ENCODE measurements at regions not wholly inside any gene's neighbourhood (a gene's known extent, or its start where the extent isn't known, plus 50 kb on each side); places are given as distances from the start of the nearest gene placed in this dataset.

- Histone ChIP-seq H3K4me1 (ENCODE audit: control insufficient read depth in 3 of 3, insufficient read depth in 2 of 3, low read depth in 1 of 3, low read length in 2 of 3) (no peaks in the 10 kb centered on the region), H3K36me3 (ENCODE audit: control insufficient read depth in 3 of 3, insufficient read depth in 2 of 3, low read depth in 1 of 3, low read length in 3 of 3) (no peaks in the 10 kb centered on the region), H3K27ac (ENCODE audit: low read depth in 1 of 3, low read length in 2 of 3) (no peak overlapping the region), H3K4me3 (ENCODE audit: low read depth in 1 of 3, low read length in 3 of 3) (no peak overlapping the region), H3K9me3 (ENCODE audit: control insufficient read depth in 2 of 2, insufficient read depth in 1 of 2, low read depth in 1 of 2, low read length in 1 of 2) (peaks cover 0 to 14% of the 10 kb centered on the region in 2 donors), H3K27me3 (ENCODE audit: control insufficient read depth in 3 of 3, insufficient read depth in 3 of 3, low read length in 3 of 3) (no peaks in the 10 kb centered on the region)
- FAIRE-seq (no peak), DNase-seq (no peak)
- 84 to 87% (median 85%) methylated on average over 4 of the region's 4 CpGs for WGBS, 3 donors
These were observed 215.8 kb upstream of the SMIM31 start for GRCh38 chr4:164538097-164538496.

GRCh38 chr4:164540987-164541386 is 212.9 kb upstream of the SMIM31 start:
- H3K9me3 ChIP-seq (ENCODE audit: control insufficient read depth in 2 of 2, insufficient read depth in 1 of 2, low read depth in 1 of 2, low read length in 1 of 2), result peaks cover 0 to 20% of the 10 kb centered on the region in 2 donors
- H3K4me3 ChIP-seq (ENCODE audit: low read depth in 1 of 3, low read length in 3 of 3), result no peak overlapping the region
- H3K27ac ChIP-seq (ENCODE audit: low read depth in 1 of 3, low read length in 2 of 3), result no peak overlapping the region
- FAIRE-seq (no peak), DNase-seq (no peak)
- no peaks in the 10 kb centered on the region for H3K36me3 ChIP-seq (ENCODE audit: control insufficient read depth in 3 of 3, insufficient read depth in 2 of 3, low read depth in 1 of 3, low read length in 3 of 3)
- WGBS, 3 donors, result 84 to 100% (median 93%) methylated on average over 2 of the region's 2 CpGs
- H3K27me3 ChIP-seq (ENCODE audit: control insufficient read depth in 3 of 3, insufficient read depth in 3 of 3, low read length in 3 of 3), result no peaks in the 10 kb centered on the region
- no peaks in the 10 kb centered on the region for H3K4me1 ChIP-seq (ENCODE audit: control insufficient read depth in 3 of 3, insufficient read depth in 2 of 3, low read depth in 1 of 3, low read length in 2 of 3)

GRCh38 chr4:164542431-164542830 is 211.5 kb upstream of the SMIM31 start:
- WGBS, 3 donors, result 55 to 59% (median 57%) methylated on average over 1 of the region's 1 CpG

GRCh38 chr4:164550989-164551712 is 202.8 kb upstream of the SMIM31 start:
- DNase-seq (no peak), FAIRE-seq (no peak)
- Histone ChIP-seq H3K9me3 (ENCODE audit: control insufficient read depth in 2 of 2, insufficient read depth in 1 of 2, low read depth in 1 of 2, low read length in 1 of 2) (peaks cover 0 to 13% of the 10 kb centered on the region in 2 donors), H3K4me1 (ENCODE audit: control insufficient read depth in 3 of 3, insufficient read depth in 2 of 3, low read depth in 1 of 3, low read length in 2 of 3) (no peaks in the 10 kb centered on the region), H3K4me3 (ENCODE audit: low read depth in 1 of 3, low read length in 3 of 3) (no peak overlapping the region), H3K36me3 (ENCODE audit: control insufficient read depth in 3 of 3, insufficient read depth in 2 of 3, low read depth in 1 of 3, low read length in 3 of 3) (no peaks in the 10 kb centered on the region), H3K27me3 (ENCODE audit: control insufficient read depth in 3 of 3, insufficient read depth in 3 of 3, low read length in 3 of 3) (no peaks in the 10 kb centered on the region), H3K27ac (ENCODE audit: low read depth in 1 of 3, low read length in 2 of 3) (no peak overlapping the region)
- WGBS, 3 donors, result 72 to 81% (median 74%) methylated on average over 5 of the region's 5 CpGs

More at GRCh38 chr4:164542431-164542830, 211.5 kb upstream of the SMIM31 start:
- Histone ChIP-seq H3K27ac (ENCODE audit: low read depth in 1 of 3, low read length in 2 of 3) (no peak overlapping the region), H3K4me3 (ENCODE audit: low read depth in 1 of 3, low read length in 3 of 3) (no peak overlapping the region), H3K36me3 (ENCODE audit: control insufficient read depth in 3 of 3, insufficient read depth in 2 of 3, low read depth in 1 of 3, low read length in 3 of 3) (no peaks in the 10 kb centered on the region), H3K4me1 (ENCODE audit: control insufficient read depth in 3 of 3, insufficient read depth in 2 of 3, low read depth in 1 of 3, low read length in 2 of 3) (no peaks in the 10 kb centered on the region), H3K27me3 (ENCODE audit: control insufficient read depth in 3 of 3, insufficient read depth in 3 of 3, low read length in 3 of 3) (no peaks in the 10 kb centered on the region), H3K9me3 (ENCODE audit: control insufficient read depth in 2 of 2, insufficient read depth in 1 of 2, low read depth in 1 of 2, low read length in 1 of 2) (peaks cover 0 to 20% of the 10 kb centered on the region in 2 donors)
- DNase-seq, result no peak
- FAIRE-seq, result no peak

- Histone ChIP-seq H3K4me1 (ENCODE audit: control insufficient read depth in 3 of 3, insufficient read depth in 2 of 3, low read depth in 1 of 3, low read length in 2 of 3) (no peaks in the 10 kb centered on the region), H3K9me3 (ENCODE audit: control insufficient read depth in 2 of 2, insufficient read depth in 1 of 2, low read depth in 1 of 2, low read length in 1 of 2) (peaks cover 0 to 13% of the 10 kb centered on the region in 2 donors), H3K27me3 (ENCODE audit: control insufficient read depth in 3 of 3, insufficient read depth in 3 of 3, low read length in 3 of 3) (no peaks in the 10 kb centered on the region), H3K27ac (ENCODE audit: low read depth in 1 of 3, low read length in 2 of 3) (no peak overlapping the region), H3K4me3 (ENCODE audit: low read depth in 1 of 3, low read length in 3 of 3) (no peak overlapping the region), H3K36me3 (ENCODE audit: control insufficient read depth in 3 of 3, insufficient read depth in 2 of 3, low read depth in 1 of 3, low read length in 3 of 3) (no peaks in the 10 kb centered on the region)
- no peak for FAIRE-seq
- DNase-seq, result no peak
- 35 to 63% (median 53%) methylated on average over 4 of the region's 4 CpGs for WGBS, 3 donors
These were observed 202.3 kb upstream of the SMIM31 start for GRCh38 chr4:164551713-164552040.

GRCh38 chr4:164571593-164572390 is 182.1 kb upstream of the SMIM31 start:
- Histone ChIP-seq H3K27ac (ENCODE audit: low read depth in 1 of 3, low read length in 2 of 3) (no peak overlapping the region), H3K9me3 (ENCODE audit: control insufficient read depth in 2 of 2, insufficient read depth in 1 of 2, low read depth in 1 of 2, low read length in 1 of 2) (peaks cover 1 to 2% of the 10 kb centered on the region in 2 donors), H3K4me1 (ENCODE audit: control insufficient read depth in 3 of 3, insufficient read depth in 2 of 3, low read depth in 1 of 3, low read length in 2 of 3) (no peaks in the 10 kb centered on the region), H3K36me3 (ENCODE audit: control insufficient read depth in 3 of 3, insufficient read depth in 2 of 3, low read depth in 1 of 3, low read length in 3 of 3) (no peaks in the 10 kb centered on the region), H3K27me3 (ENCODE audit: control insufficient read depth in 3 of 3, insufficient read depth in 3 of 3, low read length in 3 of 3) (no peaks in the 10 kb centered on the region), H3K4me3 (ENCODE audit: low read depth in 1 of 3, low read length in 3 of 3) (no peak overlapping the region)
- DNase-seq, result no peak
- 54 to 59% (median 59%) methylated on average over 7 of the region's 7 CpGs for WGBS, 3 donors
- FAIRE-seq, result no peak

GRCh38 chr4:164572877-164573279 is 181.1 kb upstream of the SMIM31 start:
- H3K4me1 ChIP-seq (ENCODE audit: control insufficient read depth in 3 of 3, insufficient read depth in 2 of 3, low read depth in 1 of 3, low read length in 2 of 3), result no peaks in the 10 kb centered on the region
- FAIRE-seq (no peak), DNase-seq (no peak)
- H3K4me3 ChIP-seq (ENCODE audit: low read depth in 1 of 3, low read length in 3 of 3), result no peak overlapping the region
- no peaks in the 10 kb centered on the region for H3K36me3 ChIP-seq (ENCODE audit: control insufficient read depth in 3 of 3, insufficient read depth in 2 of 3, low read depth in 1 of 3, low read length in 3 of 3)
- no peaks in the 10 kb centered on the region for H3K27me3 ChIP-seq (ENCODE audit: control insufficient read depth in 3 of 3, insufficient read depth in 3 of 3, low read length in 3 of 3)
- no peak overlapping the region for H3K27ac ChIP-seq (ENCODE audit: low read depth in 1 of 3, low read length in 2 of 3)
- H3K9me3 ChIP-seq (ENCODE audit: control insufficient read depth in 2 of 2, insufficient read depth in 1 of 2, low read depth in 1 of 2, low read length in 1 of 2), result peaks cover 1 to 2% of the 10 kb centered on the region in 2 donors

GRCh38 chr4:164575861-164576260 is 178.1 kb upstream of the SMIM31 start:
- Histone ChIP-seq H3K27ac (ENCODE audit: low read depth in 1 of 3, low read length in 2 of 3) (no peak overlapping the region), H3K4me1 (ENCODE audit: control insufficient read depth in 3 of 3, insufficient read depth in 2 of 3, low read depth in 1 of 3, low read length in 2 of 3) (no peaks in the 10 kb centered on the region), H3K27me3 (ENCODE audit: control insufficient read depth in 3 of 3, insufficient read depth in 3 of 3, low read length in 3 of 3) (no peaks in the 10 kb centered on the region), H3K9me3 (ENCODE audit: control insufficient read depth in 2 of 2, insufficient read depth in 1 of 2, low read depth in 1 of 2, low read length in 1 of 2) (peaks cover 1 to 5% of the 10 kb centered on the region in 2 donors), H3K4me3 (ENCODE audit: low read depth in 1 of 3, low read length in 3 of 3) (no peak overlapping the region), H3K36me3 (ENCODE audit: control insufficient read depth in 3 of 3, insufficient read depth in 2 of 3, low read depth in 1 of 3, low read length in 3 of 3) (no peaks in the 10 kb centered on the region)
- FAIRE-seq, result no peak
- DNase-seq, result no peak
- 84 to 90% (median 87%) methylated on average over 5 of the region's 5 CpGs for WGBS, 3 donors

Data from small intestine (tissue), 7 donors.